ENCODE measurements at regions not wholly inside any gene's neighbourhood (a gene's known extent, or its start where the extent isn't known, plus 50 kb on each side); places are given as distances from the start of the nearest gene placed in this dataset.

DNA sequence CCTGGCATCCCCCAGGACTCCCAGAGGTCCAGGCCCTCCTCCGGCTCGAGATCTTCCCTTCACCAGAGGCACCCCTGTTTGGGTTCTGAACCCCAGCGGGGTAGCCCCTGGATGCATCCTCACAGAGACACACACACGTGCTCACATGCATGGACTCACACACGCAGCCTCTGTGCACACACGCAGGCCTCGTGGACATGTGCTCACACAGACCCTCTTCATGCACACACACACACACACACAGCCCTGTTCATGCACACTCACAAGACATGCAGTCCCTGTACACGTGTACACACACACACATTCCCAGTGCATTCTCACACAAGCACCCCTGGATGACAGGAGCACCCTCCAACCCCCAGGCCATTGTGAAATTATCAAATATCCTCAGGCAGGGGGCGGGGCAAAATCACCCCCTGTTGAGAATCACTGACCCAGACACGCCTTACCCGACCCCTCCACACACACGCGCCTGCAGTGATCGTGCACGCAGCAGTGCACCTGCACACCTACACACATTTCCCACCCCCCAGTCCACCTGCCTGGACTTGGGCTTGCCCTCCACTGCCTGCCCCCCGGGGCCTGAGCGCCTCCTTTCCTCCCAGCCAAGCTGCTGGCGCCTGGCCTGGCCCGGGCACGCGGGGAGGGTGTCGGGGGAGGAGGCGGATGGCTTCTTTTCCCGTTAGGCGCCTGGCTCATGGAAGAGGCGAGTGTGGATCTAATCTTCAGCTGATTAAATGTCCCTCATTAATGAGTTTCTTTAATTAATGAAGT lies 62.6 kb downstream of the ENGASE start:
- DNase-seq (ENCODE audit: low read depth) = no peak
- no peak for TF ChIP-seq CTCF (IDR thresholded peaks at IDR 0.05; ENCODE audit: insufficient read depth, low read depth, low read length, missing control alignments)

DNA sequence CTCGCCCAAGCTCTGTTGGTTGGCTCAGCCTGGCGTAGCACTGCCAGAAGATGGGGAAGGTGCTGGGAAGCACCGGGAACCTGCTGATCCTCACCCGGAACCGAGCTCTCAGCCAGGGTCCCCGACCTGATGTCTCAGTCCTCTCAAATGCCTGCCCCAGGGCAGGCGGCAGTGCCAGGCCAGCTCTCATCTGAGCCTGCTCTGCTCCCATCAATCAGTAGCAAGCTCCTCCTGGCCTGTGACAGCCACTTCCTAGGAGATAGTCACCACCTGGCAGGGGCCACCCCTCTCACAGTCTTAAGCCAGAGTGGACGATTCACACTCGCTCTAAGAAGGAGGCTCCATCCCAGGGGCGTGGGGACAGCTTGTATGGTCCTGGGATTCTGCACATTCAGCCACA lies 62.0 kb downstream of the ENGASE start:
- no peak for DNase-seq (ENCODE audit: low read depth)
- no peak overlapping the region for H3K4me3 ChIP-seq (ENCODE audit: low read length)
- TF ChIP-seq CTCF (IDR thresholded peaks at IDR 0.05; ENCODE audit: insufficient read depth, low read depth, low read length, missing control alignments) = no peak

More for the DNA sequence above, 62.6 kb downstream of the ENGASE start:
- H3K4me3 ChIP-seq (ENCODE audit: low read length) = no peak overlapping the region
